Astrocyte (in vitro differentiated cells and primary cell): ENCODE measurements at regions not wholly inside any gene's neighbourhood (a gene's known extent, or its start where the extent isn't known, plus 50 kb on each side); places are given as distances from the start of the nearest gene placed in this dataset.

Experiments used
- DNase-seq: peaks from one replicate; pipeline ENCODE4 v3.0.0-alpha.2; 2010; ENCODE audit warnings: low read depth
- FAIRE-seq: peaks from 2 replicates; lab custom pipeline; 2011; peaks lifted over from hg19 to GRCh38; lab: Jason Lieb, UNC
- H2AFZ ChIP-seq: 2 replicates; pipeline ENCODE4 v1.6.0; 2012; ENCODE audit warnings: low read depth, low read length, inconsistent platforms
- H3K27ac ChIP-seq: 2 replicates; pipeline ENCODE4 v1.5.1; 2011; ENCODE audit warnings: low read depth, low read length, inconsistent platforms
- H3K27me3 ChIP-seq: 2 replicates; pipeline ENCODE4 v1.6.0; 2011; ENCODE audit warnings: low read length, inconsistent platforms; ENCODE audit not compliant: insufficient read depth
- H3K36me3 ChIP-seq: 2 replicates; pipeline ENCODE4 v1.5.1; 2011; ENCODE audit warnings: low read length, inconsistent platforms; ENCODE audit not compliant: insufficient read depth
- H3K4me1 ChIP-seq: 2 replicates; pipeline ENCODE4 v1.5.1; 2011; ENCODE audit warnings: low read length, inconsistent platforms; ENCODE audit not compliant: insufficient read depth
- H3K4me2 ChIP-seq: 2 replicates; pipeline ENCODE4 v1.6.0; 2012; ENCODE audit warnings: low read length, inconsistent platforms
- H3K4me3 ChIP-seq: 2 replicates; pipeline ENCODE4 v1.5.1; 2011; ENCODE audit warnings: low read depth, mild to moderate bottlenecking, low read length, inconsistent platforms; ENCODE audit not compliant: insufficient read depth
- H3K79me2 ChIP-seq: 2 replicates; pipeline ENCODE4 v1.6.0; 2012; ENCODE audit warnings: mild to moderate bottlenecking, low read length, inconsistent platforms; ENCODE audit not compliant: insufficient read depth
- H3K9ac ChIP-seq: 2 replicates; pipeline ENCODE4 v1.6.0; 2012; ENCODE audit warnings: mild to moderate bottlenecking, low read length, inconsistent platforms
- H3K9me3 ChIP-seq: 2 replicates; pipeline ENCODE4 v1.5.1; 2012; ENCODE audit warnings: low read depth, mild to moderate bottlenecking, low read length, inconsistent platforms; ENCODE audit not compliant: insufficient read depth
- H4K20me1 ChIP-seq: 2 replicates; pipeline ENCODE4 v1.6.0; 2012; ENCODE audit warnings: low read length, inconsistent platforms; ENCODE audit not compliant: insufficient read depth
- H3K27ac Mint-ChIP-seq: one replicate; pipeline ENCODE4 v1.8.0; 2021; ENCODE audit warnings: mild to moderate bottlenecking, mixed read lengths; ENCODE audit not compliant: unreplicated experiment
- H3K27me3 Mint-ChIP-seq: one replicate; pipeline ENCODE4 v1.8.0; 2021; ENCODE audit warnings: low read depth, mixed read lengths; ENCODE audit not compliant: unreplicated experiment
- H3K36me3 Mint-ChIP-seq: one replicate; pipeline ENCODE4 v1.8.0; 2021; ENCODE audit warnings: low read depth, mixed read lengths; ENCODE audit not compliant: unreplicated experiment
- H3K4me1 Mint-ChIP-seq: one replicate; pipeline ENCODE4 v1.8.0; 2021; ENCODE audit warnings: low read depth, mixed read lengths; ENCODE audit not compliant: unreplicated experiment
- H3K4me3 Mint-ChIP-seq: one replicate; pipeline ENCODE4 v1.8.0; 2021; ENCODE audit warnings: mild to moderate bottlenecking, moderate library complexity, mixed read lengths; ENCODE audit not compliant: unreplicated experiment
- H3K9me3 Mint-ChIP-seq: one replicate; pipeline ENCODE4 v1.8.0; 2021; ENCODE audit warnings: mild to moderate bottlenecking, mixed read lengths; ENCODE audit not compliant: unreplicated experiment
- EZH2 ChIP-seq: IDR thresholded peaks from 2 replicates; pipeline ENCODE4 v1.6.1; 2012; ENCODE audit warnings: mild to moderate bottlenecking, low read length, inconsistent platforms; ENCODE audit not compliant: insufficient read depth
- TF ChIP-seq, protein P1 (sequence below): IDR thresholded peaks from 2 replicates; pipeline ENCODE4 v1.5.1; 2011; ENCODE audit warnings: low read depth, mild to moderate bottlenecking, inconsistent platforms, low read length, moderate library complexity; ENCODE audit not compliant: insufficient read depth

- DNase-seq (no peak), FAIRE-seq (no peak)
- Histone ChIP-seq H3K36me3 (no peaks in the 10 kb centered on the region), H3K27me3 (no peaks in the 10 kb centered on the region), H3K4me3 (no peak overlapping the region), H3K79me2 (no peaks in the 10 kb centered on the region), H3K4me1 (no peaks in the 10 kb centered on the region), H3K9ac (no peak overlapping the region), H3K4me2 (no peak overlapping the region), H3K9me3 (no peaks in the 10 kb centered on the region), H4K20me1 (no peaks in the 10 kb centered on the region), H3K27ac (no peak overlapping the region), H2AFZ (no peak overlapping the region)
- Mint-ChIP-seq H3K4me1 (no peaks in the 10 kb centered on the region), H3K36me3 (no peaks in the 10 kb centered on the region), H3K27ac (no peak overlapping the region), H3K27me3 (no peaks in the 10 kb centered on the region), H3K9me3 (no peaks in the 10 kb centered on the region), H3K4me3 (no peak overlapping the region)
- TF ChIP-seq EZH2, result no peak
- TF ChIP-seq, protein P1, sequence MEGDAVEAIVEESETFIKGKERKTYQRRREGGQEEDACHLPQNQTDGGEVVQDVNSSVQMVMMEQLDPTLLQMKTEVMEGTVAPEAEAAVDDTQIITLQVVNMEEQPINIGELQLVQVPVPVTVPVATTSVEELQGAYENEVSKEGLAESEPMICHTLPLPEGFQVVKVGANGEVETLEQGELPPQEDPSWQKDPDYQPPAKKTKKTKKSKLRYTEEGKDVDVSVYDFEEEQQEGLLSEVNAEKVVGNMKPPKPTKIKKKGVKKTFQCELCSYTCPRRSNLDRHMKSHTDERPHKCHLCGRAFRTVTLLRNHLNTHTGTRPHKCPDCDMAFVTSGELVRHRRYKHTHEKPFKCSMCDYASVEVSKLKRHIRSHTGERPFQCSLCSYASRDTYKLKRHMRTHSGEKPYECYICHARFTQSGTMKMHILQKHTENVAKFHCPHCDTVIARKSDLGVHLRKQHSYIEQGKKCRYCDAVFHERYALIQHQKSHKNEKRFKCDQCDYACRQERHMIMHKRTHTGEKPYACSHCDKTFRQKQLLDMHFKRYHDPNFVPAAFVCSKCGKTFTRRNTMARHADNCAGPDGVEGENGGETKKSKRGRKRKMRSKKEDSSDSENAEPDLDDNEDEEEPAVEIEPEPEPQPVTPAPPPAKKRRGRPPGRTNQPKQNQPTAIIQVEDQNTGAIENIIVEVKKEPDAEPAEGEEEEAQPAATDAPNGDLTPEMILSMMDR, result no peak
Measured at GRCh38 chr6:78353040-78353439, 514.3 kb upstream of the IRAK1BP1 start.

- Mint-ChIP-seq H3K9me3 (no peaks in the 10 kb centered on the region), H3K4me3 (no peak overlapping the region), H3K36me3 (no peaks in the 10 kb centered on the region), H3K4me1 (no peaks in the 10 kb centered on the region), H3K27me3 (peaks cover 2% of the 10 kb centered on the region), H3K27ac (no peak overlapping the region)
- no peaks in the 10 kb centered on the region for H3K36me3 ChIP-seq
- H3K4me2 ChIP-seq, result no peak overlapping the region
- H3K4me1 ChIP-seq, result no peaks in the 10 kb centered on the region
- no peaks in the 10 kb centered on the region for H3K79me2 ChIP-seq
- no peak overlapping the region for H3K9ac ChIP-seq
- H3K27ac ChIP-seq, result no peak overlapping the region
- no peaks in the 10 kb centered on the region for H3K9me3 ChIP-seq
- no peaks in the 10 kb centered on the region for H4K20me1 ChIP-seq
- H2AFZ ChIP-seq, result no peak overlapping the region
- H3K27me3 ChIP-seq, result no peaks in the 10 kb centered on the region
- no peak for DNase-seq
- no peak for TF ChIP-seq EZH2
- TF ChIP-seq, protein P1, result no peak
- no peak for FAIRE-seq
- H3K4me3 ChIP-seq, result no peak overlapping the region
Measured at GRCh38 chr6:78363688-78364087, 503.7 kb upstream of the IRAK1BP1 start.

GRCh38 chr6:78365473-78365872 lies 501.9 kb upstream of the IRAK1BP1 start:
- H3K27me3 ChIP-seq, result no peaks in the 10 kb centered on the region
- Mint-ChIP-seq H3K4me1 (no peaks in the 10 kb centered on the region), H3K27me3 (peaks cover 2% of the 10 kb centered on the region), H3K36me3 (no peaks in the 10 kb centered on the region), H3K9me3 (no peaks in the 10 kb centered on the region), H3K4me3 (no peak overlapping the region), H3K27ac (no peak overlapping the region)
- no peak overlapping the region for H2AFZ ChIP-seq
- H3K36me3 ChIP-seq, result no peaks in the 10 kb centered on the region
- TF ChIP-seq, protein P1, result no peak
- no peak for TF ChIP-seq EZH2
- no peak for DNase-seq
- H3K27ac ChIP-seq, result no peak overlapping the region
- FAIRE-seq, result no peak
- H3K4me3 ChIP-seq, result no peak overlapping the region
- no peaks in the 10 kb centered on the region for H4K20me1 ChIP-seq
- no peak overlapping the region for H3K9ac ChIP-seq
- H3K4me2 ChIP-seq, result no peak overlapping the region
- no peaks in the 10 kb centered on the region for H3K9me3 ChIP-seq
- H3K4me1 ChIP-seq, result no peaks in the 10 kb centered on the region
- H3K79me2 ChIP-seq, result no peaks in the 10 kb centered on the region
